CMK (cell line): ENCODE measurements at regions not wholly inside any gene's neighbourhood (a gene's known extent, or its start where the extent isn't known, plus 50 kb on each side); places are given as distances from the start of the nearest gene placed in this dataset.
"Not testable (repeated sequence)": the region's sequence is repeated elsewhere in the genome, so short reads cannot be mapped to it uniquely, and the experiment has no call there.

ENCODE experiments used
- DNase-seq: peaks from one replicate; pipeline ENCODE4 v3.0.0-alpha.2; 2010; ENCODE audit warnings: low read depth

- DNase-seq: no peak
Measured at GRCh38 chr7:52352013-52352981, 683.1 kb upstream of the POM121L12 start.

- DNase-seq: no peak
Measured at GRCh38 chr7:52344015-52344414, 691.4 kb upstream of the POM121L12 start.

GRCh38 chr7:52340067-52340466 lies 695.4 kb upstream of the POM121L12 start:
- no peak for DNase-seq

- not testable (repeated sequence) for DNase-seq
Measured at GRCh38 chr7:52328328-52328727, 707.1 kb upstream of the POM121L12 start.

GRCh38 chr7:52325237-52325636 lies 710.2 kb upstream of the POM121L12 start:
- no peak for DNase-seq

GRCh38 chr7:52323202-52323746 lies 712.2 kb upstream of the POM121L12 start:
- DNase-seq: no peak

- DNase-seq: no peak
Measured at GRCh38 chr7:52320610-52321009, 714.8 kb upstream of the POM121L12 start.

- no peak for DNase-seq
Measured at GRCh38 chr7:52317921-52318320, 717.5 kb upstream of the POM121L12 start.

GRCh38 chr7:52311886-52312285 lies 723.5 kb upstream of the POM121L12 start:
- DNase-seq: no peak

- DNase-seq: no peak
Measured at GRCh38 chr7:52309631-52310030, 725.8 kb upstream of the POM121L12 start.

- no peak for DNase-seq
Measured at GRCh38 chr7:52302765-52303520, 732.5 kb upstream of the POM121L12 start.

- DNase-seq: no peak
Measured at GRCh38 chr7:52297128-52297527, 738.3 kb upstream of the POM121L12 start.

GRCh38 chr7:52294942-52295341 lies 740.5 kb upstream of the POM121L12 start:
- no peak for DNase-seq

GRCh38 chr7:52289247-52289646 lies 746.2 kb upstream of the POM121L12 start:
- DNase-seq: no peak

- DNase-seq: no peak
Measured at GRCh38 chr7:52287698-52288097, 747.7 kb upstream of the POM121L12 start.

GRCh38 chr7:52285689-52286088 lies 749.7 kb upstream of the POM121L12 start:
- no peak for DNase-seq

GRCh38 chr7:52283335-52283734 lies 752.1 kb upstream of the POM121L12 start:
- no peak for DNase-seq

- DNase-seq: no peak
Measured at GRCh38 chr7:52273685-52274610, 761.5 kb upstream of the POM121L12 start.

GRCh38 chr7:52271703-52272102 lies 763.7 kb upstream of the POM121L12 start:
- DNase-seq: no peak

GRCh38 chr7:52270301-52270700 lies 765.1 kb upstream of the POM121L12 start:
- DNase-seq: no peak

GRCh38 chr7:52269669-52270068 lies 765.8 kb upstream of the POM121L12 start:
- no peak for DNase-seq

GRCh38 chr7:52261057-52261456 lies 774.4 kb upstream of the POM121L12 start:
- DNase-seq: no peak
